ENCODE measurements at regions not wholly inside any gene's neighbourhood (a gene's known extent, or its start where the extent isn't known, plus 50 kb on each side); places are given as distances from the start of the nearest gene placed in this dataset.
"Not testable (repeated sequence)": the region's sequence is repeated elsewhere in the genome, so short reads cannot be mapped to it uniquely, and the experiment has no call there.

GRCh38 chr20:19120569-19120968, 91.9 kb upstream of the SLC24A3 start:
- DNase-seq = no peak

GRCh38 chr20:19121463-19121862, 91.0 kb upstream of the SLC24A3 start:
- no peak for DNase-seq

DNA sequence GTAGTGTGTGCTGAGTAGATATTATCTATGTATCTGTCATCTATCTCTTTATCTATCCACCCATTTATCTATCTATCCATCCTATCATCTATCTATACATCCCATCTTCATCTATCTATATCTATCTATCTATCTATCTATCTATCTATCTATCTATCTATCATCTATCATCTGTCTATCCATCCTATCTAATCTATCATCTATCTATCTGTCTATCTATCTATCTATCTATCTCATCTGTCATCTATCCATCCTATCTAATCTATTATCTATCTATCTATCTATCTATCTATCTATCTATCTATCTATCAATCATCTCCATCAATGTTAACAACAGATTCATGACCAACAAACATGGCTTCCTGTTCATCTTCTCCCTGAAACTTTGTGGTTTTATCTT, 90.5 kb upstream of the SLC24A3 start:
- DNase-seq = no peak

DNA sequence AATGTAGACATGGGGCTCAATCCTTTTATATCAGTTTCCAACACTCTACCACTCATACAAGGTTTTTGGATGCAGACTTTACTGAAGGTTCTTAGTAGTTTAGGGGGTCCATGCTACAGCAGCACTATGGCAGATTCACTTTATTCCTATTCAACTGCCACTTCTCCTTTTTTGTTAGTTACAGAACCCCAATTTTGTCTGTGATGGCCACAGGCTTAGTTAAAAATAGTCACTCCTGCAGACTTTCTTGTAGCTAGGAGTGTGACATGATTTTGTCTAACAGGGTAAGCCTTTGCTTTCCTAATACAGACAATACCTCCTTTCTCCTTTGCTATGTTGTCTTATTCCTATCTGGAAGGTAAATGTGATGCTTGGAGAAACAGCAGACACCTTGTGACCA, 90.0 kb upstream of the SLC24A3 start:
- no peak for DNase-seq

DNA sequence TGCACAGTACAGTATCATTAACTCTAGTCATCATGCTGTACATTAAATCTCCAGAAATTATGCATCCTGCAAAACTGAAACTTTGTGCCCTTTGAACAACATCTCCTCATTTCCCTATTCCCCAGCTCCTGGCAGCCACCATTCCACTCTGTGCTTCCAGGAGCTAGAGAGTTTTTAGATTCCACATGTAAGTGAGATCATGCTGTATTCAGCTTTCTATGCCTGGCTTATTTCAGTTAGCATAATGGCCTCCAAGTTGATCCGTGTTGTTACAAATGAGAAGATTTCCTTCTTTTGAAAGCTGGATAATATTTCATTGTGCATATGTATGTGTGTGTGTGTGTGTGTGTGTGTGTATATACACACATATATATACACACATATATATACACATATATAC, 86.9 kb upstream of the SLC24A3 start:
- DNase-seq = no peak

DNA sequence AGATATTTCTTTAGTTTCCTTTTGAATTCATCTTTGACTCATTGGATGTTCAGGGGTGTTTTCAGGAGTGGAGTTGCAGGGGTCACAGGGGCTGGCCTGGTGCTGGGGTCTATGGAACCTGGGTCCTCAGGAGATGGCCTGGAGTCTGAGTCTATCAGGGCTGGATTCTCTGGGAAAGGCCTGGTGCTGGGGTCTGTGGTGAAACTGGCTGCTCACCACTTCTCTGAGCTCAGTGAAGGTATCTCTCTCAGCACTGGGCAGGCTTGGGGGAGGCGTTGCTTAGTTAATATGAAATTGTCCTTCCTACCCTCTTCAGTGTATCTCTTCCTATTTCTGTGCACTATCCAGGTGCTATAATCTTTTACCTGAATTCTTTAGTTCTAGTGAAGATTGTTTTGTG, 83.1 kb upstream of the SLC24A3 start:
- no peak for DNase-seq

DNA sequence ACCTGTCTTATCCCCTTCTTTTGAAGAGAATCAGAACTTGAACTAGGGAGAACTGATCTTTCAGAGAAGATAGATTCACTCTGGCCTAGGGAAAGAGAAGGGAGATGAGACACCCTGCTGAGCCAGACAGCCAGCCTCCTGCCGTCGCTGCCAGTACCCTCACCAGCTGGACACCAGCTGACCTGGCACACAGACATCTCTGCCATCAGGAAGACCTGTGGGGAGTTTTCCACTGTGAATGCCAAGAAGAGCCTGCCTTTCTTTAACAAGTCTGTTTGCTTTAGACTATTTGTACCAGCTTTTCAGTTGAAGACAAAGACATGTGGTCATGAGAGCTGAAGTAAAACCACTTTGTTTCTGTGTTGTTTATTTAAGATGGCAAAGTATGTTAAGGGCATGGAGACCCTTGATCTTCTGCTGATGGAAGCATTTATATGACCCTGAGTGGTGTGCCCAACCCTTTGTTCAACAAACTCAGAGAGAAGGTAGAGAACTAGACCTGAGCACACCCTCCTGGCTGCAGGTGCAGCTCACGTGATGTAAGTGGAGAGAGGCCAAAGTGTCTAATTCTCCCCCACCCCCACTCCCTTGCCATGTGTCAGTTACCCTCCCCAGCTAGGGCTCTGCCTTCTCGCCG, 82.3 kb upstream of the SLC24A3 start:
- DNase-seq = no peak

DNA sequence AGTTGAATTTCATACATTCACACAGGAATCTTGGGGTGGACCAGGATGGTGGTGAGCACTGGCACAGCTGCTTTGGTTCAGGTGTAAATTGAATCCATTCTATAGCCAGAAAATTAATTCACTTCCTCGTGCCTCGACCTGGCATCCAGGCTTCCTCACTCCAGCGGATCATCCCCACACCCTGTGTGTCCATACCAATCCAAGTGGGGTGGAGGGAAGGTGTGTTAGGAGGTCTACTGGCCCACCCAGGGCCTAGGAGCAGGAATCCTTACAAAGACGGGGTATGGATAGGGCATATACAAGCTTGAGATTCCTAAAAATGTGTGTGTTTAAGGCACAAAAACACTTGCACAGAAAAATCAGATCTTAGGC, 81.8 kb upstream of the SLC24A3 start:
- no peak for DNase-seq

DNA sequence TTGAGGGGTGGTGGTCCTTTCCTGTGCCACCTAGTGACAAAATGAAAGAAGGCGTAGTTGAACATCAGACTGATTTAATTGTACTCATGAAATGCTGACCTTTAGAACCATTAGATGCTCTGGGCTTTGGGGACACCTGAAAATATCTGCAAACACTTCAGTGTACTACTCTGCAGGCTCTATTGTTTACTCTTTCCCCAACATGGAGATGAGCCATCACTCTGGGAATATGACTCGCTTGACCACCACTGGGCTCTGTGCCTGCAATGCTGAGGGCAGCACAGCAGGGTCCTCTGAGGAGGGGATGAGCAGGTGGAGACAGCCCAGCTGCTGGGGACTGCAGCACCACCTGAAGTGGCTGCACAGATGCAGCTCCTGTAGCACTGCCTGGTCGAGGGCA, 74.8 kb upstream of the SLC24A3 start:
- no peak for DNase-seq

GRCh38 chr20:19138758-19139157, 73.7 kb upstream of the SLC24A3 start:
- no peak for DNase-seq

DNA sequence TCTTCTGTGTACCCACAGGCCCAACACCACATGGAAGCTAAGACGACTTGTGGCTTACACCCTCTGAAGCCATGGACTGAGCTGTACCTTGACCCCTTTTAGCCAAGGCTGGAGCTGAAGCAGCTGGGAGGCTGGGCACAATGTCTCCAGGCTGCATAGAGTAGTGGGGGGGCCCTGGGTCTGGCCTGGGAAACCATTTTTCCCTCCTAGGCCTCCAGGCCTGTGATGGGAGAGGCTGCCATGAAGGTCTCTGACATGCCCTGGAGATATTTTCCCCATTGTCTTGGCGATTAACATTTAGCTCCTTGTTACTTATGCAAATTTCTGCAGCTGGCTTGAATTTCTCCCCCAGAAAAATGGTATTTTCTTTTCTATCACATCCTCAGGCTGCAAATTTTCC, 72.9 kb upstream of the SLC24A3 start:
- not testable (repeated sequence) for DNase-seq

GRCh38 chr20:19141998-19142397, 70.4 kb upstream of the SLC24A3 start:
- no peak for DNase-seq

DNA sequence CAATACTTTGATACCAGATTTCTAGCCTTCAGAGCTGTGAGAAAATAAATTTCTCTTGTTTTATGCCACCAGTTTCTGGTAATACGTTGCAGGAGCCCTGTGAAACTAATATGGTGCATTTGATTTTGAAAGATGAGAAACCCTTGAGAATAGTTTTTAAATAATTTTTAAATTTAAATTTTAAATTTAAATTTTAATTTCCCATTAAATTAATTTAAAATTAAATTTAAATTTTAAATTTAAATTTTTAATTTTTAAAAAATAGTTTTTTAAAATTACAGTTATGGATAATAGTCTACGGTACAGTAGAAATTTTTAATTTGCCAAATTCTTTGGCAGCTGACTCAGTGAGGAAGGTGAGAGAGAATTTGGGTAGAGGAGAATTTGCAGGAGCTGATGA, 68.6 kb upstream of the SLC24A3 start:
- no peak for DNase-seq

DNA sequence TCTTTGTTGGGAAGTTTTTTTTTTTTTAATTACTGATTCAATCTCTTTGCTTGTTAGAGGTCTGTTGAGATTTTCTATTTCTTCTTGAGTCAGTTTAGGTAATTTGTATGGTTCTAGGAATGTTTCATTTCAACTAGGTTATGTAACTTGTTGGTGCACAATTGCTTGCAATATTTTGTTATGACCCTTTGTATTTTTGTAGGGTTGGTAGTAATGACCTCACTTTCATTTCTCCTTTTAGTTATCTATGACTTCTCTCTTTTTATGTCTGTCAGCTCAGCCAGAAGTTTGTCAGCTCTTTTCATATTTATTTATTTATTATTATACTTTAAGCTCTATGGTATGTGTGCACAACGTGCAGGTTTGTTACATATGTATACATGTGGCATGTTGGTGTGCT, 51.1 kb upstream of the SLC24A3 start:
- no peak for DNase-seq
